ENCODE measurements at regions not wholly inside any gene's neighbourhood (a gene's known extent, or its start where the extent isn't known, plus 50 kb on each side); places are given as distances from the start of the nearest gene placed in this dataset.

- no peak for TF ChIP-seq CTCF (IDR thresholded peaks at IDR 0.05)
- no peak for TF ChIP-seq POLR2A (IDR thresholded peaks at IDR 0.05)
Observed at GRCh38 chr7:13104128-13104527, 416.7 kb downstream of the ARL4A start.
